GM12878 (cell line): ENCODE measurements at regions not wholly inside any gene's neighbourhood (a gene's known extent, or its start where the extent isn't known, plus 50 kb on each side); places are given as distances from the start of the nearest gene placed in this dataset.

Experiments used
- CBFB ChIP-seq: IDR thresholded peaks from 2 replicates; pipeline ENCODE4 v1.6.1; 2016; ENCODE audit warnings: antibody characterized with exemption, low read depth
- TF ChIP-seq, protein P1 (sequence below), 3 experiments: IDR thresholded peaks in 2 of 3; conservative IDR thresholded peaks in 1 of 3; 2 replicates each; pipeline ENCODE4 v1.5.1; 2011; ENCODE audit warnings: low read depth in 3 of 3, low read length in 3 of 3, mild to moderate bottlenecking in 3 of 3, control low read depth in 2 of 3, moderate library complexity in 2 of 3, inconsistent platforms in 1 of 3, mixed read lengths in 1 of 3; ENCODE audit not compliant: control insufficient read depth in 2 of 3, insufficient read depth in 1 of 3; ENCODE audit errors: extremely low read depth in 1 of 3

DNA sequence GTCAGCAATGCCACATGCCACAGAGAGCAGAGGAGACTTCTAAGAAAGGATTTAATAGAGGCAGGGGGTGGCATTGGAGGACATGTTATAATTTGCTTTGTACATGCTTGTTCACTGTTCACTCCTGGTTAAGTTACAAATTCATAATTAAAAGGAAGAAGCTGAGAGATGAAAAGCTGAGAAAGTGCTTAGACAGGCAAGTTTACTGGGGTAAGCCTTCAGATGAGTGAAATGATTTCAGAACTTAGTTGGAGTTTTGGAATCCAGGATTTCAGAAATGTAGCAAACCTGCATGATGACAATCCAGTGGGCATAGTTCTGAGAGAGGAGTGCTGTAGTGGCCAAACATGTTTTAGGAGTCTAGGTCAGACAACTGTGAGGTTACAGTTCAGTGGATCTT lies 67.3 kb upstream of the FBXO33 start:
- TF ChIP-seq, protein P1, sequence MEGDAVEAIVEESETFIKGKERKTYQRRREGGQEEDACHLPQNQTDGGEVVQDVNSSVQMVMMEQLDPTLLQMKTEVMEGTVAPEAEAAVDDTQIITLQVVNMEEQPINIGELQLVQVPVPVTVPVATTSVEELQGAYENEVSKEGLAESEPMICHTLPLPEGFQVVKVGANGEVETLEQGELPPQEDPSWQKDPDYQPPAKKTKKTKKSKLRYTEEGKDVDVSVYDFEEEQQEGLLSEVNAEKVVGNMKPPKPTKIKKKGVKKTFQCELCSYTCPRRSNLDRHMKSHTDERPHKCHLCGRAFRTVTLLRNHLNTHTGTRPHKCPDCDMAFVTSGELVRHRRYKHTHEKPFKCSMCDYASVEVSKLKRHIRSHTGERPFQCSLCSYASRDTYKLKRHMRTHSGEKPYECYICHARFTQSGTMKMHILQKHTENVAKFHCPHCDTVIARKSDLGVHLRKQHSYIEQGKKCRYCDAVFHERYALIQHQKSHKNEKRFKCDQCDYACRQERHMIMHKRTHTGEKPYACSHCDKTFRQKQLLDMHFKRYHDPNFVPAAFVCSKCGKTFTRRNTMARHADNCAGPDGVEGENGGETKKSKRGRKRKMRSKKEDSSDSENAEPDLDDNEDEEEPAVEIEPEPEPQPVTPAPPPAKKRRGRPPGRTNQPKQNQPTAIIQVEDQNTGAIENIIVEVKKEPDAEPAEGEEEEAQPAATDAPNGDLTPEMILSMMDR (IDR thresholded peaks at IDR 0.05 in 2 of 3, conservative IDR thresholded peaks at IDR 0.05 in 1 of 3; ENCODE audit: control insufficient read depth in 2 of 3, extremely low read depth in 1 of 3, insufficient read depth in 1 of 3, low read depth in 3 of 3, low read length in 3 of 3), result no peak
- TF ChIP-seq CBFB, result no peak
